HG02884 (cell line): ENCODE measurements at regions not wholly inside any gene's neighbourhood (a gene's known extent, or its start where the extent isn't known, plus 50 kb on each side); places are given as distances from the start of the nearest gene placed in this dataset.
"Not testable (repeated sequence)": the region's sequence is repeated elsewhere in the genome, so short reads cannot be mapped to it uniquely, and the experiment has no call there.

Experiments
- ATAC-seq: cut with Tn5 transposase; IDR thresholded peaks from one replicate; pipeline ENCODE4 v1.9.1; 2021; ENCODE audit warnings: mild to moderate bottlenecking, moderate library complexity; ENCODE audit not compliant: unreplicated experiment

- ATAC-seq, result no peak
These were observed 283.1 kb downstream of the UTRN start for GRCh38 chr6:144568241-144568640.

GRCh38 chr6:144572541-144572940 lies 287.4 kb downstream of the UTRN start:
- not testable (repeated sequence) for ATAC-seq

DNA sequence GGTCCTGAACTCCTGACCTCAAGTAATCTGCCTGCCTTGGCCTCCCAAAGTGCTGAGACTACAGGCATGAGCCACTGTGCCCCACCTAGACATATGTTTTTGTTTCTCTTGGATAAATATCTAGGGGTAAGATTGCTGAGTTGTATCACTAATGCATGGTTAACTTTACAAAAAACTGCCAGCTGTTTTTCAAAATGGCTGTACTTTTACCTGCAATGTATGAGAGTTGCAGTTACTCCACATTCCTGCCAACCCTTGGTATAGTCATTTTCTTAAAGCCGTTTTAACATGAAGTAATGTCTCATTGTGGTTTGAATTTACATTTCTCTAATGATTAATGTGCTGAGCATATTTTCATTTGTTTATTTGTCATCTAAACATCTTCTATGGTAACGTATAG lies 289.7 kb downstream of the UTRN start:
- ATAC-seq, result no peak

DNA sequence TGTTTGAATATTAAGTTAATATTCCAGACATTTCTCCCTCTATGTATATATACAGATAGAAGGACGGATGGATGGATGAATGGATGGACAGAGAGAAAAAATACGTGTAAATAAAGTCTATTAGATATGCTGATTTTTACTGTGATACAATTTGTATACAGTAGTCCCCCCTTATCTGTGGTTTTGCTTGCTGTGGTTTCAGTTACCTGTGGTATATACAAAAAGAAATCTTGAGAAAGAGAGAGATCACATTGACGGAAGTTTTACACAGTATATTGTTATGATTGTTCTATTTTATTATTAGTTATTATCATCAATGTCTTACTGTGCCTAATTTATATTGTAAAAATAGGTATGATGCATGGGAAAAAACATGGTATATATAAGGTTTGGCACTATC lies 290.2 kb downstream of the UTRN start:
- ATAC-seq, result no peak

DNA sequence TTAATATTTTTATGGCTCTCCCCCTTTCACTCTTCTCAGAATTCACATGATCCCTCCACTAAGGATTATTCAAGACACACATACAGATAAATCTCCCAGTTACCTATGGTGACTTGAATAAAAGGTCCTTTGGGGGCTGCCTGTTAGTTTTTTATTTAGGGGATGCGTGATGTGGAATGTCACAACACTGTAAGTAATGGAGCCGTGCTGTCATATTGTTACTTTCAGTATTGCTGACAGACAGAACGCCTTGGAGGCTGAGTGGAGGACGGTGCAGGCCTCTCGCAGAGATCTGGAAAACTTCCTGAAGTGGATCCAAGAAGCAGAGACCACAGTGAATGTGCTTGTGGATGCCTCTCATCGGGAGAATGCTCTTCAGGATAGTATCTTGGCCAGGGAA lies 291.7 kb downstream of the UTRN start:
- no peak for ATAC-seq

- no peak for ATAC-seq
These were observed 293.5 kb downstream of the UTRN start for GRCh38 chr6:144578385-144579350.

GRCh38 chr6:144580039-144580438 lies 294.9 kb downstream of the UTRN start:
- ATAC-seq, result no peak

- no peak for ATAC-seq
These were observed 295.6 kb downstream of the UTRN start for GRCh38 chr6:144580771-144581170.

DNA sequence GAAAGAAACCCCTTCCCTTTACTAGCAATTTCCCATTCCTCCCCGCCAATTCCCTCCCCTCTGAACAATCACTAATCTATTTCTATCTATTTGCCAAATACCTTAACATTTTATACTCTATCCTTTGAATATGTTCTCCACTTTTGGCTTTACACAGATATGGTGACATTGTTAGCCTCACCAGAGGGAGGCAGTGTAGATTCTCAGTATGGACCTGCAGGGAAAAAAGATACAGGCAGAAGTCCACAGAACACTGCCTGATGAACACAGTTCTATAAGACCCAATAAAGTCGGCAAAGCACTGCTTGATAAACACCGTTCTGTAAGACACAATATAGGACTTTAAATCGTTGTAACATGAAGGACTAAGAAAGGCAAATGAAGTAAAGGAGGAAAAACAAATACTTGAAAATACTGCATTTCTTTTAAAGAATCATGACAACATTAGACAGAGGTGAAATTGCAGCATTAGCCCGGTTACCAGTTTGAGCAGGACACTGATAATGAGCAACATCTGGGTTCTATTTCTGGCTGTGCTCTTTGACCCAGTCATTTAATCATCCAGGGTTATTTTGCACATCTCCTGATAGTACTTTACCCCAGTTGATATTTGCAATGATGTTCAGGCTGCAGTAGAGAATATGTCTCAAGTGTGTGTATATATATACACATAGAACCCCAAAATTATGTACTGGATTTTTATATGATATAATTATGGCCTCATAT lies 296.8 kb downstream of the UTRN start:
- ATAC-seq, result no peak

GRCh38 chr6:144582939-144583613 lies 297.9 kb downstream of the UTRN start:
- ATAC-seq, result peak; percentile 90

GRCh38 chr6:144583614-144583954 lies 298.4 kb downstream of the UTRN start:
- ATAC-seq, result peak; percentile 7

DNA sequence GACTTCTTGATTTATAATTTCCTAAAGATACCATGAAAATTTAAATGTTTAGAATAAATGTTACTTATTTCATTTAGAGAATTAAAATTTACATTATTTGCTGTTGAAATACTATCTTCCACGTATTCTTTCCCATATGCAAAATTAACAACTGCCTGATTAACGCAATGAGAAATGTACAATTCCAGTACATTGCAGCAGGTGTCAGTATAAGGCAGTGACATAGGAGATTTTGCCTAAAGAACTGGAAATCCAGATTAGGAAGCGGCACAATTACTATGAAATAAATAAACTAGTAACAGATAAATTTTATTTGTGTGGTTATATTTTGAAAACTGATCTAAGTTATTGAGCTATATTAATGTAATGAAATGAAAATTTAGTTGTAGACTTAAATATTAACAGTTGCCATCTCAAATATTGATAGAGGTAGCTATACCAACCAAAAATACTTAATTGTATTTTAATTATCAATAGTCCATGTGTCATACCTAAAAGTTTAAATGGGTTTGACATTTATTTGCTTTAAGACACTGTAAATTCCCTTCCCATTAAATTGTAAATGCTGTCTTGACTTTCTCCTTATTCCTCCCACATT lies 300.2 kb downstream of the UTRN start:
- ATAC-seq, result no peak

- ATAC-seq, result no peak
These were observed 301.9 kb downstream of the UTRN start for GRCh38 chr6:144586986-144587385.

GRCh38 chr6:144588697-144589325 lies 303.7 kb downstream of the UTRN start:
- ATAC-seq, result peak; percentile 82

- ATAC-seq, result no peak
These were observed 305.4 kb downstream of the UTRN start for GRCh38 chr6:144590532-144590931.

DNA sequence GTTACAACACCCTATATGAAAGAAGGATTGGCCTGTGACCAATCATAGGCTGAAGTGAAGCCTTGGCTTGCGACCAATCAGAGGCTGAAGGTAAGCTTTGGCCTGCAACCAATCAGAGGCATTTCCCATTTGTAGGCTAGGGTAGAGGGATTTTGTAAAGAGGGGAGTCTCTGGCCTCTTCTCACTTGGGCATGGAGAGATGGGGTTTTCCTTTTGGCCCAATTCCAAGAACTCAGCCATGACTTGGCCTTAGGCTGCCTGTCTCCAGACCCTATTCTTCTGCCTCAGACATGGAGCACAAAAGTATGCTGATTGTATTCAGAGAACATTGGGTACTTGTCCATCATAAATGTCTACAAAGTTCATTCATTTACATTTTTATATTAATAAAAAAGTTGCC lies 308.3 kb downstream of the UTRN start:
- ATAC-seq, result no peak

- ATAC-seq, result no peak
These were observed 309.4 kb downstream of the UTRN start for GRCh38 chr6:144594585-144594984.

GRCh38 chr6:144595266-144595665 lies 310.1 kb downstream of the UTRN start:
- ATAC-seq, result no peak

DNA sequence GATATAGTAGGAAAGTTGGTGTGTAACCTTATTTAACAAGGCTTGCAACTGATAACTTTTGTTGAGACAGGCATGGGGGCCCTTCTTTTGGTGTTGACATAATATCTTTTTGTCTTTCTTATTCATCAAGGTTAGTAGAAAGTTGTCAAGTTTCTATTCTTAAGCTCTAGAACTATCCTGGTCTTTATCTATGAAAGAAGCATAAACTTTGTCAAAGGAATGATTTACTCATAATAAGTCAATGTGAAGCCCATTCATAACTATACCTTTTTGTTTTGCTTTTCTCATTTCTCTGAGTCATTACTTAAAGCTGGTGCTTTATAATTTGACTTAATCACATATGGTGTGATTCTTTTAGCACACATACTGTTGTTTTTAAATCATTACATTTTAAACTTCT lies 312.4 kb downstream of the UTRN start:
- peak; percentile 48 for ATAC-seq

GRCh38 chr6:144599615-144600014 lies 314.5 kb downstream of the UTRN start:
- no peak for ATAC-seq

- ATAC-seq, result no peak
These were observed 316.1 kb downstream of the UTRN start for GRCh38 chr6:144601221-144601620.
